HG03432 (cell line): ENCODE measurements at regions not wholly inside any gene's neighbourhood (a gene's known extent, or its start where the extent isn't known, plus 50 kb on each side); places are given as distances from the start of the nearest gene placed in this dataset.
"Not testable (repeated sequence)": the region's sequence is repeated elsewhere in the genome, so short reads cannot be mapped to it uniquely, and the experiment has no call there.

ENCODE experiments used
- ATAC-seq: cut with Tn5 transposase; IDR thresholded peaks from one replicate; pipeline ENCODE4 v1.9.1; 2021; ENCODE audit warnings: mild to moderate bottlenecking, moderate library complexity; ENCODE audit not compliant: unreplicated experiment

DNA sequence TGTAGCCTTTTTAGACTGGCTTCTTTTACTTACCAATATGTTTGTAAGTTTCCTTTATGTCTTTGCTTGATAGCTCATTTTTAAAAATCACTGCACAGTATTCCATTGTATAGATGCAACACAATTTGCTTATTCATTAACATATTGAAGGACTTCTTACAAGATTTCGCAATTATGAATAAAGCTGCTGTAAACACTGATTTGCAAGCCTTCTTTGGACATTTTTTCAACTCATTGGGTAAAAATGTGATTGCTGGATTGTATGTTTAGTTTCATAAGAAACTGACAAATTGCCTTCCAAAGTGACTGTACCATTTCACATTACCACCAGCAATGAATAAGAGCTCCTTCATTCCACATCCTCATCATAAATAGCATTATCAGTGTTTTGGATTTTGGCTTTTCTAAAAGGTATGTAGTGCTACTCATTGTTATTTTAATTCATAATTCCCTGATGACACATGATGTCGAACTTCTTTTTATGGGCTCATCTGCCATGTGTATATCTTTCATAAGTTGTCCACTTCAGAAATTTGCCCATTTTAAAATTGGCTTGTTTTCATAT lies 80.7 kb downstream of the TFAP2B start:
- ATAC-seq: no peak

DNA sequence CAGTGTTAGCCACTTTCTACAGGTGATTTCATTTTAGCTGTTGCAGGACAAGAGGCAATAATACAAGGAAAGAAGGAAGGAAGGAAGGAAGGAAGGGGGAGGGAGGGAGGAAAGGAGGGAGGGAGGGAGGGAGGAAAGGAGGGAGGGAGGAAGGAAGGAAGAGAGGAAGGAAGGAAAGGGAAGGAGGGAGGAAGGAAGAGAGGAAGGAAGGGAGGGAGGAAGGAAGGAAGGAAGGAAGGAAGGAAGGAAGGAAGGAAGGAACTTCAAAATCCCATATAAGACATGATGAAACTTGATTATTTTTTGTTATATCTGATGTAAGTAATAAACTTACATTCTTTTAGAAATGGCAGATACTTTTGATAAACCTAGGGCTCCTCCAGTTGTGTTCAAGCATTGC lies 83.6 kb downstream of the TFAP2B start:
- ATAC-seq: no peak

DNA sequence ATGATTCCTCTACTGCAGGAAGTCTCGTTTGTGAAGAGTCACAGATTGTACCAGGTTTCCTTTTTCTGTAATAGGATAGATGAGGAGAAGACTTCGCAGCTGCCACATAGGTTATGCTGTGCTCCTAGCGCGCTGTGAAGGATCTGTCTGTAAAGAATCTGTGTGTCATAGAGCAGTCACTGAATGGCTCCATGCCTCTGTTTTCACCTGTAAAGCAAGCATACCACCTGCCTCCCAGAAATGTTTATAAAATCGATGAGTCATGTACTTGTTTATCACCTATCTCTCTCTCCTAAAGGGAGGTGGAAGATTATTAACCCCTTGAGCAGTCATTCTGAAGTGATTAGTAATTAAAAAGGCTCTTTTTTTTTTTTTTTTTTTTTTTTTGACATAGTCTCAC lies 86.6 kb downstream of the TFAP2B start:
- no peak for ATAC-seq

DNA sequence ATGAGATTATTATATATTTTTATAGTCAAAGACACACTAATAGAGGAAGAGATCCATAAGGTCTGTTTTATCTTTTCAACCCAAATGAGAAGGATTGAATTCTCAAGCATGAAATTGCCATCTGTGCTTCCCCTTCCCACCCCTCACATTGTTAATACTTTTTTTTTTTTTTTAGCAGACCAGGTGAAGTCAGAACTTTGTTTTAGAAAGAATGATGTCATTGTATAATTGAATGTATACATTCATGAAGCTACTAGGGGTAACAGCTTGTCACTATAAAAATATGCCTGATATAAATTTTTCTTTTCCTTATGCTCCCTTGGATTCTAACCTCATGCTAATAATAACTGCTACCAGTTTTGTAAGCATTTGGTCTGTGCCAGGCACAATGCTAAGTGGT lies 88.9 kb downstream of the TFAP2B start:
- ATAC-seq: no peak

DNA sequence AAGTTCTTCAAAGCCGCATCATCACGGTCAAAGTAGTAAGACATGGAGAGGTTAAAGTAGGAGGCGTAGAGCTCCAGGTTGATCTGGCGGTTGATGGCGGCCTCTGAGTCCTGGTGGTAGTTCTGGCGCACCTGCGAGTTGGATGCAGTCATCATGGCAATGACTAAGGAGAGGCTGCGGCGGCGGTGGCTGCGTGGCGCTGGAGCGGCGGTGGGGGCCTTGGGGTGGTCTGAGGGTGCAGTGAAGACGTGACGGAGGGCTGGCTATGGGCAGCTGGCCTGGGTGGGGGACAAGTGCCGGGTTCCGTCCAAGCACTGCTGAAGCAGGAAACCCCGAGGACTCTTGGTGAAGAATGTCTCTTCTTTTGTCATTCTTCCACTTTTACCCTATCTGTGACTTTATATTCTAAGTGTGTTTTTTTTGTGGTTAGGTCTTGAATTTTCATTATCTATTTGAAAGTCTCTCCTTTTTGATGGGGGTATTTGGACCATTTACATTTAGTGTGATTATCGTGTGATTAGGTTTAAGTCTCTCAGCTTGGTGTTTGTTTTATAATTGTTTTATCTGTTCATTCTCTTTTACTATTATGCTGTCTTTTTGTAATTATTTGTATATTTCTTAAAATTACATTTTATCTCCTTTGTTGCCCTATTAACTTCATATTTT lies 94.6 kb downstream of the TFAP2B start:
- ATAC-seq: no peak

DNA sequence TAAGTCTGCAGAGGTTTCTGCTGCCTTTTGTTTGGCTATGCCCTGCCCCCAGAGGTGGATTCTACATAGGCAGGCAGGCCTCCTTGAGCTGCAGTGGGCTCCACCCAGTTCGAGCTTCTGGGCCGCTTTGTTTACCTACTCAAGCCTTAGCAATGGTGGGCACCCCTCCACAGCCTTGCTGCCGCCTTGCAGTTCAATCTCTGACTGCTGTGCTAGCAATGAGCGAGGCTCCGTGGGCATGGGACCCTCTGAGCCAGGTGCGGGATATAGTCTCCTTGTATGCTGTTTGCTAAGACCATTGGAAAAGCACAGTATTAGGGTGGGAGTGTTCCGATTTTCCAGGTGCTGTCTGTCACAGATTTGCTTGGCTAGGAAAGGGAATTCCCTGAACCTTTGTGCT lies 102.7 kb downstream of the TFAP2B start:
- not testable (repeated sequence) for ATAC-seq

DNA sequence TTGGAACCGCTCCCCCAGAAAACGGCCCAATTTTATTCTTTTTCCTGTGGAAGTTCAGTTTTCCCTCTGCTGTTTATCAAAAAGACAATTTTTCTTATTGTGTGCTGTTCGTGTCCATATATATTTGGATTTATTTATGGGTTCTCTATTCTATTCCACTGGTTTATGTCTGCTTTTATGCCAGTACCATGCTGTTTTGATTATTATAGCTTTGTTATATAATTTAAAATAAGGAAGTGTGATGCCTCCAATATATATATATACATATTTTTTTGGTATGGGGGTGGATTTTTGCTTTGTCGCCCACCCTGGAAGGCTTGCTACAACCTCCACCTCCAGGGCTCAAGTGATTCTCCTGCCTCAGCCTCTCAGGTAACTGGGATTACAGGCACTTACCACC lies 103.3 kb downstream of the TFAP2B start:
- ATAC-seq: no peak

DNA sequence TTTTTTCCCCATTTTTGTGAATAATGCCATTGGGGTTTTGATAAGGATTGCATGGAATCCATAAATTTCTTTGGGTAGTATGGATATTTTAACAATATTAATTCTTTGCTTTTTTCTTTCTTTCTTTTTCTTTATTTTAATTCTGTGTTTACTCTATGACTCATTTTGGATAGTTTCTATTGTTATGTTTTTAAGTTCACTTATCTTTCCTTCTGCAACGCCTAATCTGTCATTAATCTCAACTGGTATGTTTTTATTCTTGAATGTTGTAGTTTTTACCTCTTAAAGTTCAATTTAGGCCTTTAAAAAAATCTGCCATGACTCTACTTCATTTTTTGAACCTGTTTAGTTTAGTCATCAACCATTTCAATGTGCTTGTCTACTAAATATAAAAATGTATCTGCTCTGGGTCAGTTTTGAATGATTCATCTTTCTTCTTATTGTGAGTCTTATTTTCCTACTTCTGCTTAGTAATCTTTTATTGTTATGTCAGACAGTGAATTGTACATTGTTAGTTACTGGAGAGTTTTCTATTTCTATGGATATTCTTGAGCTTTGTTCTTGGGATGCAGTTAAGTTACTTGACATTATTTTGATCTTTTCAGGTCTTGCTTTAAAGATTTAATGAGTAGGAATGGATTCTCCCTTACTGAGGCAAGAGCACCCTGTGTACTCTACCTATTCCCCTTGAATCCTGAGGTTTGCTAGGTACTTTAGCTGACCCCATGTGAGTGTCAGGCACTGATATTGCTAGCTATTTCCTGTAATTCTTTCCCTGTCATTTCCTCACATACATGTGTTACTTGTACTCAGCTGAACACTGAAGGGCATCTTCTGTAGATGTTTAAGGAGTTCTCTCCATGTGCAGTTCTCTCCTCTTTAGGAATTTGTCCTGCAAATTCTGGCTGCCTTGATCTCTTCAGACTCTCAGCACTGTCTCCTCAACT lies 104.2 kb downstream of the TFAP2B start:
- ATAC-seq: no peak

DNA sequence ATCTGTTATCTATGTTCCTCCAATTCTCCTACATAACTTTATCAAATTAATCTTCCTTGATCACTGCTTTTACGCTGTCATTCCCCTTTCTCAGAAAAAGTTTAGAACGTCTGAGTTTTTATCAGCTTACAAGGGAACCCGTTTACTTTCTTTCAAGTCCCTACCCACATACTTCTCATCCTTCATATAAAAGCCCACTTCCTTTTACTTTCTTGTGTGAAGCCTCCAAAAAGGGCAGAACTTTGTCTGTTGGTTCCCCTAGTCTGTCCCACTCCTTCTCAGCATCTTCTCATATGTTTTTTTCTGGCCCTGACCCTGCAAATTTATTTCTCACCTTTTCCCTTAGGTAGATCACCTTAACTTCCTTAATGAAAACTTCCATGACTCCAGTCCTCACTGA lies 106.1 kb downstream of the TFAP2B start:
- no peak for ATAC-seq

DNA sequence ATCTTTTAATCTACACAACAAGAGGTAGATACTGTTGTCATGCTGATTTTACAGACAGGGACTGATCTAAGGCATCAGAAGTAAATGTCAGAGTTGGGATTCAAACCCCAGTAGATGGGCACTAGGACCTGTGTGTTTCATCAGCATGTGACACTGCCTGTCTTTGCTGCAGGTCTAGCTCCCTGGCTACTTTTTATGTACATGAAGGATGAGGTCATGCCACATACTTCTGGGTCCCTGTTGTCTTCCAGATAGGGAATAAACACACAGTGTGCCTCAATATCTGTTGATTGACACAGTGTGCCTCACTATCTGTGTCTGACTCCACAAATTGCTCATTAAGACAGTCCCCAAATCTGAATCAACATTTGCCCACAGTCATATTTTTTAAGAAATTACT lies 106.9 kb downstream of the TFAP2B start:
- no peak for ATAC-seq

DNA sequence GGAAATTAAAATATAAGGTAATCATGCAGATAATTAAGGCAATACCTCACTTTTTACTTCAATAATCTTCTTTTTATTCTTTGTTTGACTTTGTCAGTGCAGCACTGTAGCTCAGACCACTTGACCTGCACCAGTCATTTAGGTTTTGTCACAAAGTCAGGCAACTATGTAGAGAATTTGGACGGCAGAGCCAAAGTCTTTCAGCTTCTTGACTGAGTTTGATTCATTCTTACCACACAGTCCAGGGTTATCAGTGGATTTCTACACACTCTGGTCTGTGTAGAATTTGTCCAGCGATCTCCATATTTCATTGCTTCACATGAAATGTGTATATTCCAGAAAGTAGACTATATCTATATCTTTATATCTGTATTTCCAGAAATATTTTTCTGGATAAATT lies 107.3 kb downstream of the TFAP2B start:
- no peak for ATAC-seq

DNA sequence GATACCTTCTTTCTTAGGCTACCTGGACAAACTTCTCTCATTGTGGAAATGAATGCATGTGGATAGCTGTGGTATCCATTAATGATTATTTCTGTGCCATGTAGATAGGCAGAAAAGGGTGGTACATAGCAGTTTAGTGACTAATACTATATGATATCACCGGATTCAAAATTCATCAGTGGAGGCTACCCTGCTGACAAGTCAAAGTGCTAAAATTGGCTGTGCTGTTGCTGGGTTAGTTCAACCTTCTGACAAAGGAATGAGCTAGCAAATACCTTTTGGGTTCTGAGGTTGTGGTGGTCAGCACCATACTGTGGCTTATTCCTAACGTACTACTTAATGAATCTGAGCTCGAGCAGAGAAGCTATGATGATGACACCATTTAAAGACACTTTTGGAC lies 109.1 kb downstream of the TFAP2B start:
- ATAC-seq: no peak

DNA sequence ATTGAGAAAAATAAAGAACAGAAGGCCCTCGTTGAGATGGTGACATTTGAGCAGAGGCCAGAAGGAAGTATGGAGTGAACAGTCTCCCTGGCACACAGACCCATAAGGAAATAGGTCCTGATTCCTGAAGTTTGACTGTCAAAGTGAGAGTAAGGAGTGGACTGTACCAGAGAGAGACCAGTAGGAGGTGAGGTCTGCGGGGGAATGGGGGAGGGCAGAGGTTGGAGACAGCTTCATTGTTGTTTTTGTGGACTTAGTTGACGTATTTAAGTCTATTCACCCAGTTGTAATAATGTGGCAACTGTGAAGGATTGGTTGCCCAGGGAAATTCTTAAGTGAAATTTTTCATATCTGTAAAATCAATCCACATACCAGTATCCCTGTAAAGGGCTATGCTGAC lies 110.7 kb downstream of the TFAP2B start:
- no peak for ATAC-seq

DNA sequence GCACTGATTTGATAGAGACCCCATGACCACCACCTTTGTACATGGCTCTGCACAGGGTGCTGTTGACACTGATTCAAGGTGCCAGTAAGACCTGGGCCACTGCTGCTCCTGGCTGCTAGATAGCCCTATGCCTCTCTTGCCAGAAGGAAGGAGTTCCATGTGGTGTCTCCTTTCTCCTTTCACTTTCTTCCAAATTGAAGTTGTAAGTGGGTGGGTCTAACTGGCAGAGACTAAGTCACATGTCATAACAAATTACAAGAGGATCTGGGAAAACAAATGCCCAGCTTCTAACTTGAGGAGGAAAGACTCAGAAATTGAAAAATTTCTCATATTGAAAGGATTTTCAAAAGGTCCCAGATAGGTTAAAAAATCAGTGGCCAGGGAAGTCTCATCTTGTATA lies 116.8 kb downstream of the TFAP2B start:
- no peak for ATAC-seq

DNA sequence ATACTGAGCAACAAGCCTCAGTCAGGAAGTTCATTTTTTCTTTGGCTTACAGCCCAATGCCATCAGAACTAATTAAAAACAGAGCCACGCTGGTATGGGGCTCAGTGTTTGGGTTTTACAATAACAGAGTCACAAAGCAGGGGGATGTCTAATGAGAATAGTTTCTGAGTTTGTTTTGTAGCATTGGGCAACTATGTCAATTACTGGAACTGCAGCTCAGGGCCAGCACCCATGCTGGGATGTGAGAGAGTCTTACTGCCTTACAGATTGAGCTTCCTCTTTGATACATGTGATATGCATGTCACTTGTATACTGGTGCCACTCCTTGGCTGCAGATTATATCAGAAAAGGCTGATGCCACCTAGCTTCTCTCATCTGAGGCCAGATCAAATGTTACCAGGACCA lies 117.6 kb downstream of the TFAP2B start:
- ATAC-seq: no peak

DNA sequence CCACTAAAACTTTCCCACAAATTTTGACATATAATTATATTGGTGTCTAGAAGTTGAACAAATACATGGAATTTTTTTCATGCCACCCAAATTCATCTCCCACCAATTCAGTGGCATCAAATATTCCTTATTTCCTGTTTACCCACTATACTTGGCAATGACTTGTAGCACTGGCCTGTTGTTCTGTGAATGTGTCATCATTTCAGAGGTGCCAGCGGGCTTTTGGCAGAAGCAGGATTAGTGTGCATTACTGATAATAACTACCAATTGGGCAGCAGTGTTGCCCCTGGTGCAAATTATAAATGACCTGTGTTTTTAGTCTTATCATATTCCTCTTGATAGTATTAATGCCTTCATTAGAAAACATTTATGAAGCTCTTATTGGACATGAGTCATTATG lies 121.3 kb downstream of the TFAP2B start:
- no peak for ATAC-seq

DNA sequence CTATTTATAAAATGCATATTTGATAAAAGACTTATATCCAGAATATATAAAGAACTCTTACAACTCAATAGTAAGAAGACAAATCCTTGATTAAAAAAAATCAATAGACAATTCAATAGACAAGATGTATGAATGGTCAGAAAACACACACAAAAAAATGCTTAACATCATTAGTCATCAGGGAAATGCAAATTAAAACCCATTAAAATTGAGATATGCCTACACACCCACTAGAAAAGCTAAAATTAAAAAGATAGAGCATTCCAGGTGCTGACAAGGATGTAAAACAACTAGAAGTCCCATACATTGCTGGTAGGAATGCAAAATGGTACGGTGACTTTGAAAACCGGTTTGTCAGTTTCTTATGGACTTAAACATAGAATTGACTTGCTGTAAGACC lies 127.1 kb downstream of the TFAP2B start:
- no peak for ATAC-seq

DNA sequence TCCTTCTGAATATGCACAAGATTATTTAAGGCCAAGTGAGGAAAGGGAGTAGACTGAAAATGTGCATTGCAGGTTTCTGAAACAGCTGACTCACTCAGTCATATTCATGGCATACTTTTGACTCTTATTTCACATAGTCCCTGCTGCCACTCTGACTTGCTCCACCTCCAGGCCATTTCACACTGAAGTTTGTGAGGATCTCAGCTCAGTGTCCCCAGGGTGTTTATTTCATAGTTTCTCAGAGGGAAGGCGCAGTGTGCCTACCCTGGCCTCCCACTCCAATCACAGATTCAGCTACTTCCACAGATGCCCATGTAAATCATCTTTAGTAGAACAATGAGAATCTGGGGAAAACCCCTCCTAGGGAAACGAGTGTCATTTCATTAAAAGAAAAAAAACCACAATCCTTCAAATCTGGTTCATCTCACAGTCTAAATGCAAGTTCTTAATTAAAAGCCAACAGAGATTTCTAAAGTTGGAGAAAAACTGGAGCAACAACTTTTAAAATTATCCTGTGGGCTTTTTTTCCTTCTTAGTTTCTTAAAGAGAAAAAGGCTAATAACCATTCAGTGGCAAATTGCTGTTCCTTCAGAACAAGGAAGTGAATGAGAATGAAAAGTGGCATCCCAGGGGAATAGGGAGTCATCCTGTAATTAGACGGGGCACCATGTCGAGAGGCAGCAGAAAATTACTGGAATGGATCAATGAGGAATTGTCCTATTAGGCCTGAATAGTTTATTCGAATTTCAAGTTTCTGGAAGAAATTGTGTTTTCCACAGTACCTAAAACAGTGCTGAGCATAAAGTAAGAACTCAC lies 133.6 kb downstream of the TFAP2B start:
- peak; percentile 83 for ATAC-seq

DNA sequence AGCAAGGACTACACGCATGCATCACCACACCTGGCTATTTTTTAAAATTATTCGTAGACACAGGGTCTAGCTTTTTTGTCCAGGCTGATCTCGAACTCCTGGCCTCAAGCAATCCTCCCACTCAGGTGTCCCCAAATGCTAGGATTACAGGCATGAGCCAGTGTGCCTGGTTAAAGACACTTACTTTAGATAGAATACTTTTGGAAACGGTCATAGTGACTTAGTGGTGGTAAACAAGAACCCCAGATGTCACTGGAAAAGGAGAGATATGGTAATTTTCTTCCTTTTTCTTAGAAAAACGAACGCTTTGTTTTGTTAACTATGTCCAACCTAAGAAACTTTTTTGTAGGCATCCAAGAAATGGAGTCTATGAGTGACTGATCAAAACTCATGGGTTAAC lies 137.3 kb downstream of the TFAP2B start:
- ATAC-seq: no peak

DNA sequence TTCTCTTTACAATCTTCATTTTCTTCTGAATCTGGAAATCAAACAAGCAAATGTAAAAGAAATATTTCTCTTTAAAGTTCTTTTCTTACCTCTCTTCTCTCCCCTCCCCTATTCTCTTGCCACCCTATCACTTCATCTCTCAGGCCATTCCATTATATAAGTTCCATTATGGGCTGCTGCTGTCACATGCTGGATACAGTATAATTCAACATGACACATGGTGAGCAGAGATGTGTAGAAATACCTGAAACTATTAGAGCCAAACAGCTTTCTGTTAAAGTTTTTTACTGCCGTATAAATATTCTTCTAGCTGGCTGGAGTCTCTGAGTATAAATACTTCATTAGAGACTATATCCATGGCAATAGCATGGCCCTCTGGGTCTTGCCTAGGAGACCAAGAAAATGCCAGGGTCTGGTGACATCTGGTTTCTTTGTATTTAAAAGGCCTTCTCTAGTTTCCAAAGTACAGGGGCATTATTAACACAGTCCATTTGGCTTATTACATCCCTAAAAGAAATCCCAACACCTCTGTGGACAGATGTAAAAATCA lies 139.6 kb downstream of the TFAP2B start:
- ATAC-seq: no peak

DNA sequence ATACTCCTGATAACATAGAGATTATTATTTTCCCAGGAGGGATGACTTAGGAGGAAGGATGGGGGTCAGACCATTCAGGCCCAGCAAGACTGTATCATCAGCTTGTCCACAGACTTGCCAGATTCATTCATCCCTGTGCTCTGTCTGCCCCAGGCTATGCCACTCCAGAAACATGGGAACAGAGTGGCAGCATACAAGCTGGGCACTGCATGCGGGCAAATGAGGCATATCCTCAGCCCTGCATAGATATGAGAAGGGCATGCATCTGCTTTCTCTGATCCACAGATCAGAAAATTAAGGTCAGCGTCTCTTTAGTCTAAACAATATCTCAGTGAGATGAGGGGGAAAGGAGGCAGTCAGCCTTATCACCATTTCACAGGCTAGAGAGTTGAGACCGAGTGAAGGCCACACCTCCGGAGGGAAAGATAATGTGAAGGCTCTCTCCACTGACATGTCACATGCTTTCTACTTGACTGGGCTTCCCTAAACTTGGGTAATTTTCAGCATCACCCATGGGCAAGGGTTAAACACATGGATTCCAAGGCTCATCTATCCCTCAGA lies 140.5 kb downstream of the TFAP2B start:
- ATAC-seq: no peak
